HEK293 (cell line): ENCODE measurements at regions not wholly inside any gene's neighbourhood (a gene's known extent, or its start where the extent isn't known, plus 50 kb on each side); places are given as distances from the start of the nearest gene placed in this dataset.

ENCODE experiments used
- GLI2 ChIP-seq: fragments of 450-650 bp; formaldehyde crosslinking; IDR thresholded peaks from 2 replicates; pipeline ENCODE4; 2017; ENCODE audit warnings: missing biosample characterization, missing genetic modification characterization, low read depth, borderline replicate concordance
- HIC1 ChIP-seq: fragments of 450-650 bp; formaldehyde crosslinking; IDR thresholded peaks from 2 replicates; pipeline ENCODE4 v1.5.1; 2016; ENCODE audit warnings: missing biosample characterization, missing genetic modification characterization
- OVOL3 ChIP-seq: fragments of 450-650 bp; formaldehyde crosslinking; IDR thresholded peaks from 2 replicates; pipeline ENCODE4 v1.5.1; 2016; ENCODE audit warnings: missing biosample characterization, missing genetic modification characterization
- SP7 ChIP-seq: fragments of 450-650 bp; formaldehyde crosslinking; IDR thresholded peaks from 2 replicates; pipeline ENCODE4 v1.5.1; 2016; ENCODE audit warnings: missing biosample characterization, missing genetic modification characterization
- TCF7L2 ChIP-seq: IDR thresholded peaks from 2 replicates; pipeline ENCODE4 v1.6.1; 2011; ENCODE audit warnings: low read depth, mild to moderate bottlenecking, inconsistent platforms, low read length, moderate library complexity, borderline replicate concordance
- ZBTB17 ChIP-seq: fragments of 450-650 bp; formaldehyde crosslinking; IDR thresholded peaks from 2 replicates; pipeline ENCODE4 v1.5.1; 2016; ENCODE audit warnings: missing biosample characterization, missing genetic modification characterization
- ZBTB48 ChIP-seq: fragments of 450-650 bp; formaldehyde crosslinking; IDR thresholded peaks from 2 replicates; pipeline ENCODE4 v1.5.1; 2016; ENCODE audit warnings: missing biosample characterization, missing genetic modification characterization
- ZFP41 ChIP-seq: fragments of 450-650 bp; formaldehyde crosslinking; IDR thresholded peaks from 2 replicates; pipeline ENCODE4 v1.5.1; 2016; ENCODE audit warnings: missing biosample characterization, missing genetic modification characterization, borderline replicate concordance
- ZFP69B ChIP-seq: fragments of 450-650 bp; formaldehyde crosslinking; IDR thresholded peaks from 2 replicates; pipeline ENCODE4 v1.5.1; 2016; ENCODE audit warnings: missing biosample characterization, missing genetic modification characterization
- ZNF121 ChIP-seq: fragments of 450-650 bp; formaldehyde crosslinking; IDR thresholded peaks from 2 replicates; pipeline ENCODE4 v1.5.1; 2016; ENCODE audit warnings: missing biosample characterization, missing genetic modification characterization
- ZNF174 ChIP-seq: fragments of 450-650 bp; formaldehyde crosslinking; IDR thresholded peaks from 2 replicates; pipeline ENCODE4 v1.5.0; 2017; ENCODE audit warnings: missing biosample characterization, mild to moderate bottlenecking, missing genetic modification characterization
- ZNF202 ChIP-seq: fragments of 450-650 bp; formaldehyde crosslinking; IDR thresholded peaks from 2 replicates; pipeline ENCODE4 v1.5.1; 2016; ENCODE audit warnings: missing biosample characterization, missing genetic modification characterization, borderline replicate concordance
- ZNF266 ChIP-seq: fragments of 450-650 bp; formaldehyde crosslinking; IDR thresholded peaks from 2 replicates; pipeline ENCODE4 v1.5.1; 2016; ENCODE audit warnings: missing biosample characterization, missing genetic modification characterization, low read depth
- ZNF335 ChIP-seq: fragments of 450-650 bp; formaldehyde crosslinking; conservative IDR thresholded peaks from 2 replicates; pipeline ENCODE4 v1.5.1; 2016; ENCODE audit warnings: missing biosample characterization, missing genetic modification characterization
- ZNF394 ChIP-seq: fragments of 450-650 bp; formaldehyde crosslinking; IDR thresholded peaks from 2 replicates; pipeline ENCODE4 v1.5.1; 2016; ENCODE audit warnings: missing biosample characterization, missing genetic modification characterization, mild to moderate bottlenecking, moderate library complexity, borderline replicate concordance
- ZNF488 ChIP-seq: fragments of 450-650 bp; formaldehyde crosslinking; IDR thresholded peaks from 2 replicates; pipeline ENCODE4 v1.5.1; 2016; ENCODE audit warnings: missing biosample characterization, missing genetic modification characterization
- ZNF555 ChIP-seq: fragments of 450-650 bp; formaldehyde crosslinking; conservative IDR thresholded peaks from 2 replicates; pipeline ENCODE4 v1.5.1; 2017; ENCODE audit warnings: missing biosample characterization, mild to moderate bottlenecking, missing genetic modification characterization, inconsistent platforms
- ZNF558 ChIP-seq: fragments of 450-650 bp; formaldehyde crosslinking; IDR thresholded peaks from 2 replicates; pipeline ENCODE4 v1.5.1; 2016; ENCODE audit warnings: missing biosample characterization, missing genetic modification characterization
- ZNF596 ChIP-seq: fragments of 450-650 bp; IDR thresholded peaks from 2 replicates; pipeline ENCODE4 v1.5.0; 2018; ENCODE audit warnings: missing biosample characterization, mild to moderate bottlenecking, missing genetic modification characterization, moderate library complexity
- ZNF623 ChIP-seq: fragments of 450-650 bp; formaldehyde crosslinking; IDR thresholded peaks from 2 replicates; pipeline ENCODE4 v1.5.1; 2016; ENCODE audit warnings: missing biosample characterization, missing genetic modification characterization
- ZNF639 ChIP-seq: fragments of 450-650 bp; formaldehyde crosslinking; IDR thresholded peaks from 2 replicates; pipeline ENCODE4 v1.5.1; 2016; ENCODE audit warnings: missing biosample characterization, missing genetic modification characterization
- ZNF701 ChIP-seq: fragments of 450-650 bp; formaldehyde crosslinking; IDR thresholded peaks from 2 replicates; pipeline ENCODE4 v1.5.1; 2016; ENCODE audit warnings: missing biosample characterization, missing genetic modification characterization
- ZSCAN4 ChIP-seq: fragments of 450-650 bp; formaldehyde crosslinking; IDR thresholded peaks from 2 replicates; pipeline ENCODE4 v1.5.1; 2017; ENCODE audit warnings: missing biosample characterization, missing genetic modification characterization
- ZXDB ChIP-seq: fragments of 450-650 bp; formaldehyde crosslinking; IDR thresholded peaks from 2 replicates; pipeline ENCODE4 v1.5.1; 2016; ENCODE audit warnings: missing biosample characterization, missing genetic modification characterization
- TF ChIP-seq, protein P1 (sequence below): fragments of 450-650 bp; formaldehyde crosslinking; IDR thresholded peaks from 2 replicates; pipeline ENCODE4 v1.5.1; 2016; ENCODE audit warnings: missing biosample characterization, missing genetic modification characterization
- TF ChIP-seq, protein P2 (sequence below): fragments of 450-650 bp; formaldehyde crosslinking; IDR thresholded peaks from 2 replicates; pipeline ENCODE4 v1.5.1; 2017; ENCODE audit warnings: missing biosample characterization, mild to moderate bottlenecking, missing genetic modification characterization, moderate library complexity
- TF ChIP-seq, protein P3 (sequence below): fragments of 450-650 bp; formaldehyde crosslinking; IDR thresholded peaks from 2 replicates; pipeline ENCODE4 v1.5.1; 2016; ENCODE audit warnings: missing biosample characterization, missing genetic modification characterization

DNA sequence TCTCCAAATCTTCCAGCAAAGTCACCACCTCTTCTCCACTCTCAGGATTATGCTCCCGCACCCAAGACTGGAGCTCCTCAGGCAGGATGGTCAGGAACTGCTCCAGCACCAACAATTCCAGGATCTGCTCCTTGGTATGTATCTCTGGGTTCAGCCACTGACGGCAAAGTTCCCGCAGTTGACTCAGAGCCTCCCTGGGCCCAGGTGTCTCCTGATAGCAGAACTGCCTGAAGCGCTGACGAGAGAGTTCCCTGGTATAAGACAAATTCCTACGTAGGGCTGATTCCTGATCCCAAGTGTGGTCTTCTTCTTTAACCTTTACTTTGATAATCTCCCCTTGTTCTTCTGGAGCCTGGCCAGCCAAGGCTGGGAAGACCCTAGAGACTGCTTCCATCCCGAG is 60.6 kb downstream of the GPX5 start (continued):
- TF ChIP-seq ZNF639 (tag by site-specific recombination) (no peak), ZNF623 (tag by site-specific recombination) (no peak), ZNF488 (tag by site-specific recombination) (no peak), ZSCAN4 (tag by site-specific recombination) (no peak), ZFP41 (no peak), ZBTB17 (tag by site-specific recombination) (peak; percentile 88), GLI2 (tag by site-specific recombination) (no peak), ZNF555 (tag by site-specific recombination) (no peak), ZNF202 (tag by site-specific recombination) (no peak), HIC1 (tag by site-specific recombination) (no peak), ZNF266 (tag by site-specific recombination) (no peak), ZFP69B (tag by site-specific recombination) (no peak), TCF7L2 (no peak), ZNF701 (tag by site-specific recombination) (no peak), ZXDB (tag by site-specific recombination) (peak; percentile 16; the same call in 1 of the 2 replicates), ZNF121 (tag by site-specific recombination) (no peak), ZNF335 (peak; percentile 61), ZNF596 (tag by site-specific recombination) (no peak), ZNF174 (tag by site-specific recombination) (no peak), ZNF558 (tag by site-specific recombination) (no peak), OVOL3 (no peak), SP7 (no peak), ZNF394 (tag by site-specific recombination) (no peak), ZBTB48 (tag by site-specific recombination) (0 out of 2 replicates have a peak, but pooled peaks have one; percentile 1)
- TF ChIP-seq, protein P1, sequence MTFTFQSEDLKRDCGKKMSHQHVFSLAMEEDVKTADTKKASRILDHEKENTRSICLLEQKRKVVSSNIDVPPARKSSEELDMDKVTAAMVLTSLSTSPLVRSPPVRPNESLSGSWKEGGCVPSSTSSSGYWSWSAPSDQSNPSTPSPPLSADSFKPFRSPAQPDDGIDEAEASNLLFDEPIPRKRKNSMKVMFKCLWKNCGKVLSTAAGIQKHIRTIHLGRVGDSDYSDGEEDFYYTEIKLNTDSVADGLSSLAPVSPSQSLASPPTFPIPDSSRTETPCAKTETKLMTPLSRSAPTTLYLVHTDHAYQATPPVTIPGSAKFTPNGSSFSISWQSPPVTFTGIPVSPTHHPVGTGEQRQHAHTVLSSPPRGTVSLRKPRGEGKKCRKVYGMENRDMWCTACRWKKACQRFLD: no peak
- TF ChIP-seq, protein P2, sequence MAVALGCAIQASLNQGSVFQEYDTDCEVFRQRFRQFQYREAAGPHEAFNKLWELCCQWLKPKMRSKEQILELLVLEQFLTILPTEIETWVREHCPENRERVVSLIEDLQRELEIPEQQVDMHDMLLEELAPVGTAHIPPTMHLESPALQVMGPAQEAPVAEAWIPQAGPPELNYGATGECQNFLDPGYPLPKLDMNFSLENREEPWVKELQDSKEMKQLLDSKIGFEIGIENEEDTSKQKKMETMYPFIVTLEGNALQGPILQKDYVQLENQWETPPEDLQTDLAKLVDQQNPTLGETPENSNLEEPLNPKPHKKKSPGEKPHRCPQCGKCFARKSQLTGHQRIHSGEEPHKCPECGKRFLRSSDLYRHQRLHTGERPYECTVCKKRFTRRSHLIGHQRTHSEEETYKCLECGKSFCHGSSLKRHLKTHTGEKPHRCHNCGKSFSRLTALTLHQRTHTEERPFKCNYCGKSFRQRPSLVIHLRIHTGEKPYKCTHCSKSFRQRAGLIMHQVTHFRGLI (tag by site-specific recombination): no peak
- TF ChIP-seq, protein P3, sequence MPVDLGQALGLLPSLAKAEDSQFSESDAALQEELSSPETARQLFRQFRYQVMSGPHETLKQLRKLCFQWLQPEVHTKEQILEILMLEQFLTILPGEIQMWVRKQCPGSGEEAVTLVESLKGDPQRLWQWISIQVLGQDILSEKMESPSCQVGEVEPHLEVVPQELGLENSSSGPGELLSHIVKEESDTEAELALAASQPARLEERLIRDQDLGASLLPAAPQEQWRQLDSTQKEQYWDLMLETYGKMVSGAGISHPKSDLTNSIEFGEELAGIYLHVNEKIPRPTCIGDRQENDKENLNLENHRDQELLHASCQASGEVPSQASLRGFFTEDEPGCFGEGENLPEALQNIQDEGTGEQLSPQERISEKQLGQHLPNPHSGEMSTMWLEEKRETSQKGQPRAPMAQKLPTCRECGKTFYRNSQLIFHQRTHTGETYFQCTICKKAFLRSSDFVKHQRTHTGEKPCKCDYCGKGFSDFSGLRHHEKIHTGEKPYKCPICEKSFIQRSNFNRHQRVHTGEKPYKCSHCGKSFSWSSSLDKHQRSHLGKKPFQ (tag by site-specific recombination): no peak
